Astrocyte of the cerebellum (primary cell): ENCODE measurements at regions not wholly inside any gene's neighbourhood (a gene's known extent, or its start where the extent isn't known, plus 50 kb on each side); places are given as distances from the start of the nearest gene placed in this dataset.
"Not testable (repeated sequence)": the region's sequence is repeated elsewhere in the genome, so short reads cannot be mapped to it uniquely, and the experiment has no call there.

Experiments used
- DNase-seq: peaks from one replicate; pipeline ENCODE4 v3.0.0-alpha.2; 2011; ENCODE audit warnings: low read depth
- H3K4me3 ChIP-seq: 2 replicates; pipeline ENCODE4 v1.5.1; 2011; ENCODE audit warnings: mild to moderate bottlenecking, low read depth, low read length, moderate library complexity
- in situ Hi-C: cut with HindIII; loops from 2 replicates; pipeline ENCODE4 v1.10.0; 2017; ENCODE audit warnings: low sequenced_read_pairs
- TF ChIP-seq, protein P1 (sequence below): IDR thresholded peaks from 2 replicates; pipeline ENCODE4 v1.5.1; 2012; ENCODE audit warnings: low read length, low read depth, moderate library complexity, mild to moderate bottlenecking; ENCODE audit errors: missing control alignments

DNA sequence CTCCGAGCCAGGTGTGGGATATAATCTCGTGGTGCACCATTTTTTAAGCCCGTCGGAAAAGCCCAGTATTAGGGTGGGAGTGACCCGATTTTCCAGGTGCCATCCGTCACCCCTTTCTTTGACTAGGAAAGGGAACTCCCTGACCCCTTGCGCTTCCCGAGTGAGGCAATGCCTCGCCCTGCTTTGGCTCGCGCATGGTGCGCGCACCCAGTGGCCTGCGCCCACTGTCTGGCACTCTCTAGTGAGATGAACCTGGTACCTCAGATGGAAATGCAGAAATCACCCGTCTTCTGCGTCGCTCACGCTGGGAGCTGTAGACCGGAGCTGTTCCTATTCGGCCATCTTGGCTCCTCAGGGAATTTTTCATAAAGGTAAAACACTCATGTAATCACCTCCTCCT is 63.9 kb downstream of the RWDD3 start:
- DNase-seq, H3K4me3 ChIP-seq, in situ Hi-C loops: not testable (repeated sequence)

DNA sequence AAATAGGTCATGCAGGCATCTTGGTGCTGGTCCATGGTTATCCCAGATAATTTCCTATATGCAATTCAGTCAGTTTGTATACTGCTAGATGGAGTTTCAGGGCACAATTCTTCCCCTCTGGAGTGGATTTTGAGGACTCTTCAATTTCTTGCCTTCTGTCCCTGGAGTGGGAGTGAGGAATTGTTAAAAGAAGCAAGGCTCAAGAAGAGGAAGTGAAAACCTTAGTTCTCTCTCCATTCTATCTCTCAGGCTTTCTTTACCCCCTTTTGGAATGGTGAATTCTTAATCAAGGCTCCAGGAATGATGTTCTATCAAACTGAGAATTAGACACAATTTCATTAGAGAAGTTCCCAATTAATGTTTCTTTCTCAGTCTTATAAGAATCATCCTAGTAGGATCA is 67.1 kb downstream of the RWDD3 start:
- in situ Hi-C loops: no loop called here
- DNase-seq: no peak
- TF ChIP-seq, protein P1, sequence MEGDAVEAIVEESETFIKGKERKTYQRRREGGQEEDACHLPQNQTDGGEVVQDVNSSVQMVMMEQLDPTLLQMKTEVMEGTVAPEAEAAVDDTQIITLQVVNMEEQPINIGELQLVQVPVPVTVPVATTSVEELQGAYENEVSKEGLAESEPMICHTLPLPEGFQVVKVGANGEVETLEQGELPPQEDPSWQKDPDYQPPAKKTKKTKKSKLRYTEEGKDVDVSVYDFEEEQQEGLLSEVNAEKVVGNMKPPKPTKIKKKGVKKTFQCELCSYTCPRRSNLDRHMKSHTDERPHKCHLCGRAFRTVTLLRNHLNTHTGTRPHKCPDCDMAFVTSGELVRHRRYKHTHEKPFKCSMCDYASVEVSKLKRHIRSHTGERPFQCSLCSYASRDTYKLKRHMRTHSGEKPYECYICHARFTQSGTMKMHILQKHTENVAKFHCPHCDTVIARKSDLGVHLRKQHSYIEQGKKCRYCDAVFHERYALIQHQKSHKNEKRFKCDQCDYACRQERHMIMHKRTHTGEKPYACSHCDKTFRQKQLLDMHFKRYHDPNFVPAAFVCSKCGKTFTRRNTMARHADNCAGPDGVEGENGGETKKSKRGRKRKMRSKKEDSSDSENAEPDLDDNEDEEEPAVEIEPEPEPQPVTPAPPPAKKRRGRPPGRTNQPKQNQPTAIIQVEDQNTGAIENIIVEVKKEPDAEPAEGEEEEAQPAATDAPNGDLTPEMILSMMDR: no peak

DNA sequence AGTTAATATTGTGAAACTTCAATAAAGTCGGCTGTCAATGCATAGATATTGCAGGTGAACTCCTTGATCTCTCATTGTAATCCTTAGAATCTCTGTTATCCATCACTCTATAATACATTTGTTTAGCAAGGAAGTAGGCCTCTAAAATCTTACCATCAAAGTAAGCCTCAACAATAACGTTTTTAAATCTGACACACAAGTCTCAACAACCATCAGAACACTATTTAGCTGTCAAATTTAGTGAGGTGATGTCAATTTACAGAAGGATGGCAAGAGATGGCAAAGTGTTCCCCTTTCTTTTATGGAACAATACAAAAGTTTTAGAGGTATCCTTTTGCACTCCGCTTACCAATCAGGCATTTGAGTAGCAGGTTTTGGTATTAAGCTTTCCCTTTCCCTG is 67.6 kb downstream of the RWDD3 start:
- TF ChIP-seq, protein P1: no peak
- in situ Hi-C loops: no loop called here
- DNase-seq: no peak
- no peak overlapping the region for H3K4me3 ChIP-seq

More for the DNA sequence above, 67.1 kb downstream of the RWDD3 start:
- no peak overlapping the region for H3K4me3 ChIP-seq

DNA sequence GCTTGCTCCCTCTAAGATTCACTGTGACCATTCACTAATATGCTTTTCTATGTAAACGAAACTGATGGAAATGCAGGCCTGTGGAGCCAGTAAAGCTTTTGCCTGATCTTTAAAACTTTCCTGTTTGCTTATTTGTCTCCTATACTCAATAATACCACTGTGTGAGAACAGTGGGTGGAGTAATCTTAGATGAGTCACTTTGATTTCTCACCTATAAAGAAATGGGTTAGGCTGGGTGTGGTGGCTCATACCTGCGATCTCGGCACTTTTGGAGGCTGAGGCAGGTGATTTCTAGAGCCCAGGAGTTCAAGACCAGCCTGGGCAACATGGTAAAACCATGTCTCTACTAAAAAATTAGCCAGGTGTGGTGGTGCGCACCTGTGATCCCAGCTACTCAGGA is 70.8 kb downstream of the RWDD3 start:
- in situ Hi-C loops: no loop called here
- no peak overlapping the region for H3K4me3 ChIP-seq
- TF ChIP-seq, protein P1: no peak
- DNase-seq: no peak

DNA sequence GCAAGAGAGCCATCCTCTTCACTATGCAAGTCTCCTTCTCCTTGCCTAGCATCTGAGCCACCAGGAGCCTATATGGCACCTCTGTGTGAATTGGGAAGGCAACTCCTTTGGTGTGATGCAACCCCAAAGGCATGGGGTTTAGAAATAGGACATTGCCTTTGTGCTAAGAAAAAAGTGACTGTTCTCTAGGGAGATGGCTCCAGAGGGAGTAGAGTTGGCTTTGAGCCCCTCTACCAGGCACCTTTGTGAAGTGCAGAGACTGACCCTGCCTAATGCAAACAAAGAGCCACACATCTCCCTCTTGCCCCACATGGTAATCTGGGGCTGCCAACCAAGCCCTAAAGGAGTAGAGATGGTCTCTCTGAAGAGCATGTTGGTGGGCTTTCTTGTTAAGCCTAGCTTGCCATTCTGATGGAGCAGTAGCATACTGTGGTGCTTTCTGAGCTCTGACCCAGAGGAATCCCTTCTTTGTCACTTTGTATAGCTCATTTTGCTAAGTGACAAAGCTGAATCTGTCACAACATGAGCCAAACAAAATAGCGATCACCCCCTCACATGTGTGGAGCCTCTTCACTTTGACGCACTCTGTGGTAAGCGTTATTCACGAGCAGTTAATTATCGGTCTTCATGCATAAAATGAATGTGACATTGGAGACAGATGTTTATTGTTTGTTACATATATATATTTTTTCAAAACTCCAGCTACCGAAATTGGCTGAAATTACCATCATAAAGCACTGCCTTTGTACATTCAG is 74.4 kb downstream of the RWDD3 start:
- no peak for DNase-seq
- no peak overlapping the region for H3K4me3 ChIP-seq
- TF ChIP-seq, protein P1: no peak
- in situ Hi-C loops: no loop called here

DNA sequence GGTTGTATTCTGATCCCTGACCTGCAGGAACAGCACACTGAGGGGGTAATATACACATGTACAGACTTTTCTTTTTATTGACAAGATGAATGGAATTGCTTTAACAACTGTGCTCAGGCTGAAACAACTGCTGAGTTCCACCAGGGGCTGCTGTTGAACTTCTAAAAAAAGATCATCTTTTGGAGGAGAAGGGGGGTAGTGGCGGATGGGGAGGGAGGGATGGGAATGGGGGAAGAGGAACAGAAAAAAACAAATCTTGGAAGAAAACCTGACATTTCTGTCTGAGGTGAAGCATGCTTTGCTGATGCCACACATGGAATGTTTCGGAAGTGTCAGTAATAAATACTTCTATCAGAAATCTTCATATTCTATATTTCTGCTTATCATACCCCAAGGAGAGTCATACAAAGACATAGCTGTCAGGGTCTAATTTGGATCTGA is 75.0 kb downstream of the RWDD3 start:
- TF ChIP-seq, protein P1: peak; percentile 64
- in situ Hi-C loops: no loop called here
- peak; percentile 20 for DNase-seq
- H3K4me3 ChIP-seq: no peak overlapping the region

DNA sequence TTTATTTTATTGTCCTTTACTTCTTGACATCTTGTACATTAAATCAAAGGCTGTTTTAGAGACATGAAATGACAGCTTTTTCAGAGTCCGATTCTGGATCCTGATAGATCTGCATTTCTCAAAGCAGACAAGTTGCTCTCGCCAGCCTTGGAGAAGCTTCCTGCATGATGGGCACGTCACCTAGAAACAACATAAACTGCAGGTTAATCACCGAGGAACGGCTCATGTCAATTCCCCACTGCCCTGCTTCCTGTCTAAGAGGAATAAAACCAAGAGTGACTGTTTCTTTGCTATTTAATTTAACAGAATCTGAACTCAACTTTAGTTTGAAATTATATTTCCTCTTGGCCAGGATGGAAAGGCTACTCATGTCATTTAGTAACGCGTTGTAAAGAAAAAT is 77.0 kb downstream of the RWDD3 start:
- in situ Hi-C loops: no loop called here
- H3K4me3 ChIP-seq: no peak overlapping the region
- no peak for DNase-seq
- TF ChIP-seq, protein P1: no peak
